ENCODE measurements at regions not wholly inside any gene's neighbourhood (a gene's known extent, or its start where the extent isn't known, plus 50 kb on each side); places are given as distances from the start of the nearest gene placed in this dataset.

DNA sequence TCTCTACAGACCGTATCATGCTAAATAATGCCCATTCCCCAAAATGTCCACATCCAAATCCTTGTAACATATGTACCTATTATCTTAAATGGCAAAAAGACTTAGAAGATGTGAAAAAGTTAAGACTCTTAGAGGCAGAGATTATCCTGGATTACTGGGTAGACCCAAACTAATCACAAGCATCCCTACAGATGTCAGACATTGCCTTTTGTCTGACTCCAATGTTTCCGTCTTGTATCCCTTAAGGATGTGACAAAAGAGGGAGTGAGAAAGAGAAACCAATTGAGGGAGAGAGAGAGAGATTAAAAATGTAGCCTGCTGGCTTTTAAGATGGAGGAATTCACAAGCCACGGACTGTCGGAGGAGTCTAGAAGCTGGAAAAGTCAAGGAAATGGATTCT lies 401.9 kb upstream of the FSTL5 start:
- TF ChIP-seq, protein P1, sequence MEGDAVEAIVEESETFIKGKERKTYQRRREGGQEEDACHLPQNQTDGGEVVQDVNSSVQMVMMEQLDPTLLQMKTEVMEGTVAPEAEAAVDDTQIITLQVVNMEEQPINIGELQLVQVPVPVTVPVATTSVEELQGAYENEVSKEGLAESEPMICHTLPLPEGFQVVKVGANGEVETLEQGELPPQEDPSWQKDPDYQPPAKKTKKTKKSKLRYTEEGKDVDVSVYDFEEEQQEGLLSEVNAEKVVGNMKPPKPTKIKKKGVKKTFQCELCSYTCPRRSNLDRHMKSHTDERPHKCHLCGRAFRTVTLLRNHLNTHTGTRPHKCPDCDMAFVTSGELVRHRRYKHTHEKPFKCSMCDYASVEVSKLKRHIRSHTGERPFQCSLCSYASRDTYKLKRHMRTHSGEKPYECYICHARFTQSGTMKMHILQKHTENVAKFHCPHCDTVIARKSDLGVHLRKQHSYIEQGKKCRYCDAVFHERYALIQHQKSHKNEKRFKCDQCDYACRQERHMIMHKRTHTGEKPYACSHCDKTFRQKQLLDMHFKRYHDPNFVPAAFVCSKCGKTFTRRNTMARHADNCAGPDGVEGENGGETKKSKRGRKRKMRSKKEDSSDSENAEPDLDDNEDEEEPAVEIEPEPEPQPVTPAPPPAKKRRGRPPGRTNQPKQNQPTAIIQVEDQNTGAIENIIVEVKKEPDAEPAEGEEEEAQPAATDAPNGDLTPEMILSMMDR (IDR thresholded peaks at IDR 0.05; ENCODE audit: low read depth, low read length): no peak
- no peak for TF ChIP-seq EZH2phosphoT487 (IDR thresholded peaks at IDR 0.05; ENCODE audit: low read depth)
